HuH-7.5 (cell line): ENCODE measurements at regions not wholly inside any gene's neighbourhood (a gene's known extent, or its start where the extent isn't known, plus 50 kb on each side); places are given as distances from the start of the nearest gene placed in this dataset.

Source experiments
- DNase-seq: peaks from one replicate; pipeline ENCODE4 v3.0.0; 2011; ENCODE audit warnings: low spot score

DNA sequence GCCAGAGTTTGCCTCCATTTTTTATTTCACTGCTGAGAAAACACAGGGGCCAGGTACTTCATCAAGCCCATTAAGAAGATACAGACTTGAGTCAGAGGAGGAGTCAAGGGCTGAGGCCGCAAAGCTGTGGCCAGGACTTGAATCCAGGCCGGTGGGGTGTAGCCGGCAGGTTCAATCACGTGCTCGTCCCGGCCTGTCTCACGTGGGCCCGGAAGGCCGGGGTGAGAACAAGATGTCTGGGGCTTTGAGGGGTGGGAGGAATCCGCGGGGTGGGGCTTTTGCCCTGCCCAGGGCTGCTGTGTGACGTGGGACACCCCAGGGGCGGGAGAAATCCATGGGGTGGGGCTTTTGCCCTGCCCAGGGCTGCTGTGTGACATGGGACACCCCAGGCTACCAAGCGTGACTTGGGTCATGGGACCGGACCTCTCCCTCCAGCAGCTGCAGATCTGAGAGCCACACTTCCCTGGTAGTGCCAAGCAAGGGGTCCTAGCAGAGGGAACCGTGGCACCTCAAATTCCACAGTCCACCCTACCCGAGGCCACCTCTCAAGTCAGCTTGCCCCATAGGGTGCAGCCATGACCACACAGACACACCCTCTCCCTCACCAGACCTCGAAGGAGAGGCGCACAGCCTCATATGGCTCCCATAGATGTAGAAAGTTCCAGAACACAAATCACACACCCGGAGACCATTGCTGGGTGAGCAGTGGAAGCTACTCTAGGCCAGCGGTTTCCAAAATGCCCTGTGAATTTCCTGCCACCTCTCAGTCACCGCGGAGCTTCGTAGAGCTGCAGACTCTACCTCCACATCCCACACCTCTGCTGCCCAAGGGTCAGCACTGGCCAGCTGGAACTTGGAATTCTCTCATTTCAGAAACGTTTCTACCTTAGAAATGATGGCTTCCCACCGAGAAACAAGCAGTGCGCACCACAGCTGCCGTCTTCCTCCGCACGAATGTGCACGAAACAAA lies 156.1 kb downstream of the DLL1 start:
- DNase-seq, result no peak

DNA sequence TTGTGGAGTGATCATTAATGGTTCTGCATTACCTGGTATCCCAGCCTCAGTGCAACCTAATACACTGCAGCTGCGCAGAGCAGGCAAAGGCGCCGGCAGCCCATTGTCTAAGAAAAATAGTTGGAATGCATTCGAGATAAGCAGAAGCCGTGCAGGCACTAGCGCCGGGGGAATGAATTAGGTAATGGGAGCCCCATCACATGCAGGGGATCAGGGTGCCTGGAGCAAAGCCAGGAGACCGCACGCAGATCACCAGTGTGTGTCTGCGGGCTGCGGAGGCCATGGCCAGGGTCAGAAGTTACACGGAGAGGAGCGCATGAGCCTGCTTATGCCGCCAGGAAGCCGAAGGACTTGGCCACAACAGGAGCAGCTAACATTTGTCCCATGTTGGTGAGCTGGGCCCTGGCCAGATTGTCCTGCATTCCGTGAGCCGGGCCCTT lies 156.8 kb downstream of the DLL1 start:
- no peak for DNase-seq

DNA sequence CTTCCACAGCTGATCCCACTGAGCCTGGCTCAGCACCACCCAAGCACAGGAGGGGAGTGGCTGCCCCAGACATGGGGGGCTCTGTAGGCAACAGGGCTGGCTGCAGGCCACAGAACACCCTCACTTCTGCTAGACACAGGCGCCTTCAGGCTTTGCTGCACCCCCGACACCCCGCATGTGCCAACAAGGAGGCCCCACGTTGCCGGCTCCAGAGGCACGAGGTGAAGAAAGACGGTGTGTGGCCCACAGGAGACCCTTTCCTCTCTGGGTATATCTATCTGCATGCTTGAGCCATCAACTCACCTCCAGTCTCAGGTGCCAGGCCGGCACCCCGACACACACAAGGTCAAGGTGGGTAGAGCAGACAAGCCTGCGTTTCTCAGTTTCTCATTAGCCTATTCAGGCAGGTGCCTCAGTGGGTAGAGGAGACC lies 158.3 kb downstream of the DLL1 start:
- DNase-seq, result no peak

DNA sequence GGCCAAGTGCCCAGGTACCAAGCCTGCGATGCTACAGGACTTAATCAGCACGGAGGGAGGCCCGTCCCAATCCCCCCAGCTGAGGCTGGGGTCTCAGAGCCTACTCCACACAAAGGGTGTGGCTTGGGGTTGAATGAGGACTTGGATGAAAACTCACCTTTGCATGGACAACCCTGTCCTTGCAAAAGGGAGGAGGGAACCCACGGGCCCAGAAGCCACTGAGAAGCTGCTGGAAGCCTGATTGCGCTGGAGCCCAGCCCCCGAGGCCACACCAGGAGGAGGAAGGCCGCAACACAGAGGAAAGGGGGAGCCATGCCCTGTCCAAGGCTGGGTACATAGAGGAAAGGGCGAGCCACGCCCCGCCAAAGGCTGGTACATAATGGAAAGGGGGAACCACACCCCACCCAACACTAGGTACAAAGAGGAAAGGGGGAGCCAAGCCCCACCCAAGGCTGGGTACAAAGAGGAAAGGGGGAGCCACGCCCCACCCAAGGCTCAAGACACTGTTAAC lies 158.8 kb downstream of the DLL1 start:
- no peak for DNase-seq

DNA sequence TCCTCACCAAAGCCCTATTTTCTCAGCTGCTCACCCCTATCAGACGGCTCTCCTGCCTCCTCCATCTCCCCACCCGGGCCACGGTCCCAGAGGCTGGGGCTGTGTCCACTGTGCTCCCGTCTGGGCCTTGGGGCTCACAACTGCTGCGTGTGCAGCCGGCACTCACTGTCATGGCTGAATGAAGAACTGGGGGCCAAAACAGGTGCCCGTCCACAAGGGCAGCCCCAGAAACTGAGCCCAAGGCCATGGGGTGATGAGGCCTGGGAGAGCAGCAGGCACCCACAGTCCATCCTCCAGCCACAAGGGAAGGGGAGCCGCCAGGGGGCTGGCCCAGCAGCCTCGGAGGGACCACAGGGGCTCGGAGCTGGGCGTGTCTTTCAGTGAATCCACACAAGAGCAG lies 159.5 kb downstream of the DLL1 start:
- DNase-seq, result no peak

DNA sequence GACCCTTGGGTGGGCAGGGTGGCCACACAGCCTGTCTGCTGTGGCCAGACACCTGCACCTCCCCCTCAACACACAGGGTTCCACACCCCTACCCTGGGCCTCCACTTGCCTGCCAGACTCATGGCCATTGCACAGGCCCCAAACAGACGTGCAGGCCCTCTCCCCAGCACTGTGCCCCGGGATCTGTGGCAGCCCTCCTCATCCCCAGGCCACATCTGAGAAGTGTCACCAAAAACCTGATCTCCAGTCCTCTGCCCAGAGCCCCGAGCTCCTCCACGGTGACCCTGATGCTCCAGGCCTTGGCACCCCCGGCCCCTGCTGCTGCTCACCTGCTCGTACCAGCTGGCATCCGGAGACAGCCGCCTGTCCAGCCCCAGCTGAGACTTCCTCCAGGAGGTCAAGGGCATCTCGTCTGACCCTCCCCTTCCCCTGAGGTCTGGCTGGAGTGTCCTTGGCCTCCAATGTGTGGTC lies 160.1 kb downstream of the DLL1 start:
- DNase-seq, result no peak

DNA sequence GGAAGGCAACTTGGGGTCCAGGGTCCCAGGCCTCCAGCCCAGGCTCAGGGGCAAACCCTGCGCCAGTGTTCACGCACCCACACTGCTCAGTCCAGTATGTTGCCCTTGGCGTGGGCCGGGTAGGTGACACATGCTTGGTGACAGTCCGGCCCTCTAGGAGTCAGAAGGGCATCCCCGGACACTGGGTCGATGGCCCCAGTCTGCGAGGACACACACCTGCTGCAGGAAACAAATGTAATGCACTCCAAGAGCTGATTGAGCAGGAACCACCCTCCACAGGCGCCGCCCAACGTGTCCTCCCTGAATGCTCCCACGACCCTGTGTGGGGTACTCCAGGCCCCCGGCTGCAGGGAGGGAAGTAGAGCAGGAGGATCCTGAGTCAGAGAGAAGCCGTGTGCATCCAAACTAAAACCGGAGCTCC lies 160.7 kb downstream of the DLL1 start:
- DNase-seq, result no peak

DNA sequence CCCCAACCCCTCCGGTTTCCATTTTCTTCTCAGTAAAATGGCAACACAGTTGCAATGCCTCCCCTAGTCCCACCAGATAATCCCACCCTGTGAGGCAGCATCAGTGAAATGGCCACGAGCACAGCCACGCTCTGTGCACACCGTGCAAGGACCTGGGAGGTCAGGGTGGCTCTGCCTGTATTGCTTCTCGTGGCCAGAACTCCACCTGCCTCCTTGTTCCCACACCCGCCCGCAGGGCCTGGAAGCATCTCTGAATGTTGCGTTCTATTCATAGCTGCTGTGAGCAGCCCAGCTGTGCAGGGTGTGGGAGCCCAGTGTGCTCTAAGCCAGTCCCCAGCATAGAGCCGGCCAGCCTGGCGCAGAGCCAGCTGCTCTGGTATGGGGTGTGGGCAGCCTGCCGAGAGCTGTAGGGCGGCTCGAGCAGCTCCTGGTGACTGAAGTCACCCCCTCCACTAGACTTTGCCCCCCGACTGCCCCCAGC lies 161.1 kb downstream of the DLL1 start:
- no peak for DNase-seq

DNA sequence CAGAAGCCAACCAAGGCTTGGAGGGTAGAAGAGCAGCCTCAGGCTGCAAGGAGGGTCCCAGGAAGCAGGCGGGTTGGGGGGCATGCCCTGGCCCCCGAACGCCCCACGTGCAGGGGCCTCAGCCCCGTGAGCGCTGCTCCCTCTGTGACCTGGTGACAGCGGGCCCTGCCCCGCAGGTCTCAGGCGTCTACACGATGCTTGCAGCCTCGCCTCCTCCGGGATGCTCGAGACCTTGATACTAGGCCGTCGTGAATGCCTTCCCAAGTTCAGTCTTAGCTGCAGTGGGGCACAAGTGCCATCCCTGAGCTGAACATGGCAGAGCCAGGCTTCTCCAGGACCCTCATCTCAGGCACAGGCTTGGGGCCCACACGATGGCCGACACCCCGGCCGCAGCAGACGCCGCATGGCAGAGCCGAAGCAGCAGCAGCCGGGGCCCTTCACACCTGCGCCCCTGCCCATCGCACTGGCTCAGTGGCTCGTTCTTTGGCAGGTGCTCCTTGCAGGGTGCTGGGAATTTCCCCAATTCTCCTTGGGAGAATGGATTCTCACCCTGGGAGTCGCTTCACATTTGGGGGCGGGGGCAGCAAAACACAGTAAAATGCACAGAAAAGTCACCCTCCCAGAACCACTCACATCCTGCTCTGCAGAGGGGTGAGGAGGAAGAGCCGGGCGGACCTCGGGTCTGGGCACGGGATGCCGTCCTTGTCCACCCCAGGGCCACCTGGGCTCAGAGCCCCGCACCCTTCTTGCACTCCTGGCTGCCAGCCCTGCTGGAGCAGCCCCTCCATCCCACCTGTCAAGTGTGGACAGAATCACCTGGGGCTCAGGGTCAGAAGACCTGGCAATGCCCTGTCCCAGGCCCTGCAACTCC lies 161.8 kb downstream of the DLL1 start:
- no peak for DNase-seq

DNA sequence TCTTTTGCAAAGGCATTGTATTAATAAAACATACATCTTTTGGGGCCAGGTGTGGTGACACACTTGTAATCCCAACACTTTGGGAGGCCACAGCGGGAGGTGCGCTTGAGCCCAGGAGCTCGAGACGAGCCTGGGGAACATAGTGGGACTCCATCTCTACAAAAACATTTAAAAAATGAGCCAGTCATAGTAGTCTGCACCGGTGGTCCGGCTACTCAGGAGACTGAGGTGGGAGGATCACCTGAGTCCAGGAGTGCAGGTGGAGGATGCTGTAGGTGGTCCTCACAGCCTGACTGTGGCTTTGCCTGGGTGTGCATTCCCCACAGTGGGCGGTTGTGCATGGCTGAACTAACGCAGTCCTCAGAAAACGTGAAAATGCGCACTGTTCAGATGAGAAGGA lies 162.5 kb downstream of the DLL1 start:
- no peak for DNase-seq

DNA sequence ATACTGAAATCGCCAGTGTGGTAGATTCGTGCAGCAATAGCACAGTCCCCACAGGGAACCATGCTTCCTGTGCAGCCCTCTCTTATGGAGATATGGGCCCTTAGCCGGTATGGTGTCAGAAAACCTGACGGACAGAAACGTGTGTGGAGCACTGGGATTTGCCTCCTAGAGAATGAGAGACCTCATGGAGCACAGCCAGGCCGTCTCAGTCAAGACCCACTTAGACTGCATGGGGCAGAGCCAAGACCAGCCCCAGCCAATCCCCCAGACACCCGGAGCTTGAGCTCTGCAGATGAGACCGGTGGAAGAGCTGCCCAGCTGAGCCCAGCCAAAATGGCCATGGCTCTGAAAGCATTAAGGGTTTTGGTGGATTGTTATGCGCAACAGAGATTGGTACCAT lies 163.7 kb downstream of the DLL1 start:
- DNase-seq, result no peak

DNA sequence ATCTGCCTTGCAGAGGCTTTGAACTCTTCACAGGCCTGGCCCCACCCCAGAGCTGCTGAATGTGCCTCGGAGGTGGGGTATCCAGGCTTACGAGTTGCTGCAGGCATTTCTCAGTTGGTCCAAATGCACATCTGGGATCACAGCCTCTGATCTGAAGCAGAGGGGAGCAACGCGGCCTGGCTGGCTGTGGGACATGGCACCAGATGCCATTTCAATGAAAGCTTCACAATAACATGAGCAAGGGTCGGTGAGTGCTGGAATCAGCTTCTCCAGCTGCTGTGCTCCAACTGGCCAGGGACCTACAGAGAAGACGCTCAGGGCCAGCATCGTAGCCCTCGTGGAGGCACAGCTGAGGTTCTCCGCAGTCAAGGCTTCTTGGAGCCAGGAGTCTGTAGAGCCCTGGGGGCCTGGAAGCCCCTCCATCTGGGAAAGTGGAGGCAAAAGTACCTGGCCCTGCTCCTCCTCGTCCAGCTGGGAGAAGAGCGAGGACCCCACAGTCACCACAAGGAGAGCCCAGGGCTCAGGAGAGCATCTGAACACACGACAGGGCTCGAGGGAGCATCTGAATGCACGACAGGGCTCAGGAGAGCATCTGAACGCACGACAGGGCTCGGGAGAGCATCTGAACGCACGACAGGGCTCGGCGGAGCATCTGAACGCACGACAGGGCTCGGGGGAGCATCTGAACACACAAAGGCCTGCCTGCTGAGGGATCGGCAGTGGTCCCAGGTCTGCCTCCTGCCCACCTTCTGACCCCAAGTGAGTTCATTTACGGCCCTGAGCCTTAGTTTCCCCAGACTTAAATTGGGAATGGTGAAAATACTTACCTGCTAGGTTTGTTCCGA lies 165.2 kb downstream of the DLL1 start:
- DNase-seq, result no peak

DNA sequence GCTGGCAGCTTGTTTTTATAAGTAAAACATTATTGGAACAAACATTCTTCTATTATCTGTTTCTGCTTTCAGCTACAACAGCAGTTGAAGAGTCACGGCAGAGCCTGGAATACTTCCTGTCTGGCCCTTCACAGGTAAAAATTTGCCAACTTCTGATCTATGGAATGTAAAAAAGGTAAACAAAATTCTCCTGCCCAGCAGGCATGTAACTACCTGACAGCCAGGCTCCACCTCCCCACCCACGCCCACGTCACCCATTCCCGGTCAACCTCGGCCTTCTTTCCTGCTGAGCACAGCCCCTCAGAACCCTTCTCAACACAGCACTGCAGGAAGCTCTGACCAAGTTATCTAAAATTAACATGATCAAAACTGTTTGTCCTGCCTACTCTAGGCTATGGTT lies 166.0 kb downstream of the DLL1 start:
- no peak for DNase-seq

DNA sequence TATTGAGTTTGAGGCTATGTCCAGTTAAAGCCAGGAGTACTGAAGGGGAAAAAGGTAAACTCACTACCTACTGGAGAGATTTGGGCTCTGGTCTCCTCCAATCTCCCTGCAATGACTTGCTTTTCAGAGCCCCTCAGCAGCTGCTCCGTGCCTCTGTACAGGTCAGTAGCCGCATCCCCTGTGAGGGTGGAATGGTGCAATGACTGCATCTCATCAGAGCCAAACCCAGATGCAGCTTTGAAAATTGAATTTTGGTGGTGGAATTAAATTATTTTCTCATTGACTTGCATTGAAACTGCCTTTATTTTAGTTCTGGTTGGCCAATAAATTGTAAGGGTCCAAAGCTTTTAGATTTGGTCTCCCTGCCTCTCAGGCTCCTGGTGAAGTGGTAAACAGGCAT lies 166.7 kb downstream of the DLL1 start:
- no peak for DNase-seq

DNA sequence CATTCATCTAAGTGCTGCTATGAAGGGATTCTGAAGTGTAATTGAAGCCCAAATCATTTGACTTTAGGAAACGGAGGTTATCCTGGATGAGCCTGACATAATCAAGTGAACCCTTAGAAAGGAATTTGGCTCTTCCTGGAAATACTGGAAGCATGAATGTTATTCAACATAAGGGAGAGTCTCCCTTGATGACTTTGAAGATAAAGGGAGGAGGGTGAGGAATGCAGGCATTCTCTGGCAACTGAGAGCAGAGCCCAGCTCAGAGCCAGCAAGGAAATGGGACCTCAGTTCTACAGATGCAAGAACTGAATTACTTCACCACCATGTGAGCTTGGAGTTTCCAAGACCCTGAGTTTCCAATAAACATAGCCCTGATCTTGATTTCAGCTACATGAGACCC lies 168.2 kb downstream of the DLL1 start:
- no peak for DNase-seq

DNA sequence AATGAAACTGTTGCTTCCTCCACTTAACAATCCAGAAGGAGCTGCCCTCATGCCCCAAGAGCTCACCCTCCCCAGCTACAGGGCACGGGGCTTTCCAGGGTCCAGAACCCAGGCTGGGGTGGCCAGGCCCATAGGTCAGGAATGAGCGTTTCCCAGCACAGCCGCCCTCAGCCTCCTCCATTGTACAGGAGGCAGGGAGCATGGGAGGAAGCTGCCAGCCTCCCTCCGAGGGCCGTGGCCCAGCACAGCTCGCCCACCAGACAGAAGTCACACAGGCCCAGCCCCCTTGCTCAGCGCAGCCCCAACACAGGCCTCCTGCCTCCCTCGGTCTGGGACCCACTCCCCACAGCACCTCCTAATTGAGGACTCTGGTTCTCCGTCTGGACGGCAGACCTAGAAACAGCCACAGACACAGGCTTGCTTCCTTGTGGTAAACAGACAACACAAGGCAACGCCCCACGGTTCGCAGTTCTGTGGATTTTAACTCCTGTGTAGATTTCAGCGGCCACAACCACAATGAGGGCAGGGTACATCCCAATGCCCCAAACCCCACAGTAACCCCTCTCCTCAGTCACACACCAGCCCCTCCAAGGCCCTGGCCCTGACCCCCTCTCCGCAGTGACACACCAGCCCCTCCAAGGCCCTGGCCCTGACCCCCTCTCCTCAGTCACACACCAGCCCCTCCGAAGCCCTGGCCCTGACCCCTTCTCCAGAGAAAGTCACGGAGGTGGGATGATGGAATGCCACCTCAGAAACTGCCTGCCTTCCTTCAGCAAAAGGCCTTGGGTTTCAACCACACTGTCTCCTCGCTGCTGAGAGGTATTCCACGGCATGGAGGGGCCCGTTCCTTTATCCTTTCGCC lies 173.5 kb downstream of the DLL1 start:
- no peak for DNase-seq

DNA sequence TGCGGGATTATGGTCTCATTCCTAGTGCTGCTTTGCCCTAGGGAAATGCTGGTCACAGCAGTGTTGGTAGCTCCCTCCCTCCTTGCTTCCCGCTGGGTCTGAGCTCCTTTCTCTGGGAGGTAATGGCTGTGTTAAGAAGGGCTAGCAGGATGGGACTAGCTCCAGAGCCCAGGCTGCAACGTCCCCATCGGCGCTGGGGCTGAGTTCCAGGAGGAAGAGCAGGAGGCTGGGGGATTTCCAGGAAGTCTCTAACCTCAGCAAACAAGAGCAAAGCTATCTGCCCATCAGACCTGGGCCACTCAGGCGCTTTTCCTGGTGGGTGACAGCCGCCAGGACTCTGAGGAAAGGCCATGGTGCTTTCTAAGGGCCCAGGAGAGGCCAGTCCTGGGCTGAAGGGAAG lies 174.2 kb downstream of the DLL1 start:
- no peak for DNase-seq

DNA sequence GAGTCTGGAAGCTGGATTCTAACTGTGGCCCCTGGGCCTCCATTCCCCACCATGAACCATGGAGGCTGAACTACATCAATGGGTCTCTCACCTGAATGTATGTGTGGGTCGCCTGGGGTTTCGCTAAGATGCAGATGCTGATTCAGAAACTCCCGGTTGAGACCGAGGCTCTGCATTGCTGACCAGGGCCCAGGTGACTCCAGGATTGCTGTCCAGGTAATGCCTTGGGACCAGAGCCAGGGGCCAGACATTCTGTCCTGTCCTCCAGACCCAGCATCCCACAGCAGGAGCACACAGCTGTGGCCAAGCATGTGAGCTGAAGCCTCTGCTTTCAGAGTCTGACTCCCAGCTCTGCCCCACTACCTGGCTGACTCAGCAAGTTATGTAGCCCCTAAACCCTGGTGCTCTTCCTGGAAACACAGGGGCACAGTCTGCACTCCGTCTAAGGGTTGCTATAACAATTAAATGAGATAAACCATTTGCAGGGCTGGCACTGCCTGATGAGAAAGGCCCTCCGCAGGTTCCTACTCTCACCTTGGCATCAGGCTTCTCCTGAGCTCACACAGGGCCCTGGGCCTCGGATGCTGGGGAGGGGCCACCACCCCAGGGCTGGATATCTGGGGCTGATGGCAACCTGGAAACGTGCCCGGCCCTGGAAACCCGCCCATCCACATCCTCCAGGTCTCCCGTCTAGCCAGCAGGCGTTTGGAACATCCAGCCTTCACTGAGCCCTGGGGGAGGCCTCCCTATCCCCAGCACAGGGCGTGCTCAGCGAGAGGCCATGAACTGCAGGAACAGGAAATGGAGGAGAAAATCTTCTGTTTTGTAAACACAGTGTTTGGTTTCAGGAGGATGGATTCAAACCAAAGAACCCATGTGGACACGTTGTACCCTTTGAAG lies 175.7 kb downstream of the DLL1 start:
- no peak for DNase-seq

DNA sequence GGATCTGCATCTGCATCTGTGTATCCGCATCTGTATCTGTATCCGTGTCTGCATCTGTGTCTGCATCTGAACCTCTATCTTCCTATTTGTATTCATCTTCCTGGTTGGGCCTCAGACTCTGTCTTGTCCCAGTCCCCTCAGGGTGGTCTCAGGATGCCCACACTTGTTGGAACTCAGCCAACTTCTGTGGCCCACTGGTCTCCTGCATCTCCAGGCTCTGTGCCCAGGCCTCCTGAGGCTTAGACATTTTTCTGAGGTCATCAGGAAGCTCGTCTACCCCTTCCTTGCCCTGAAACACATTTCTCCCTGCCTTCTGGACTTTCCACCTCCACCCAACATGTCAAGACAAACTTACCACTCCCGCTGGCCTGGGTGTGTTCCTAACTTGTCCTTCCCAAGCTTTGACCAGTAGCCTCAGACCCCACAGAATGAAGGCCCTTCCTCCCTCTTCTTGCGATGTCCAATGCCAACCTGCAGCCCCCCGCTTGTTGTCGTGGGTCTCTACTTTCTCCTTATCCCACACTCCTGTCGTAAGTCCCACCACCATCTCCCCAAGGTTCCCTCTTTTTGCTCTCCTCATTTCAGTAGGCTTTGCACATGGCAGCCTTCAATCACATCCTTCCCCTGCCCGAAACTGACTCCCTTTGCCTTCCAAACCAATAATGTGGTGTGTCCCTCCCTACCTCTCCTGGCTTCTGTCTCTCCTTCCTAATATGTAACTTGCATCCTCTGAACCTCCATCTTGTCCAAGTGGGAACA lies 176.5 kb downstream of the DLL1 start:
- DNase-seq, result no peak
